ENCODE measurements at regions not wholly inside any gene's neighbourhood (a gene's known extent, or its start where the extent isn't known, plus 50 kb on each side); places are given as distances from the start of the nearest gene placed in this dataset.

GRCh38 chr10:53358536-53358935 lies 586.0 kb upstream of the MBL2 start:
- Histone ChIP-seq H3K9me3 (ENCODE audit: control insufficient read depth, low read depth, low read length) (no peaks in the 10 kb centered on the region), H4K5ac (ENCODE audit: insufficient read length, low read depth, low read length) (no peak overlapping the region), H3K27me3 (ENCODE audit: insufficient read depth, low read length) (no peaks in the 10 kb centered on the region), H3K56ac (ENCODE audit: insufficient read length, low read depth, low read length) (no peak overlapping the region), H4K20me1 (ENCODE audit: control insufficient read depth, insufficient read depth, insufficient read length) (no peaks in the 10 kb centered on the region), H4K8ac (replicated peaks; ENCODE audit: insufficient read length, low read depth, low read length) (no peak overlapping the region), H2BK120ac (ENCODE audit: low read depth, low read length, poor library complexity, severe bottlenecking) (no peak overlapping the region), H2BK12ac (ENCODE audit: insufficient read length, low read depth, low read length) (no peak overlapping the region), H3K23ac (ENCODE audit: insufficient read length, low read depth, low read length) (no peak overlapping the region), H3T11ph (ENCODE audit: low read length) (no peak overlapping the region), H3K4me1 (ENCODE audit: insufficient read depth, low read length) (peaks cover 9% of the 10 kb centered on the region), H2BK5ac (ENCODE audit: insufficient read length, low read length) (peak overlapping the region; percentile 93), H2BK15ac (ENCODE audit: low read depth, low read length) (no peak overlapping the region), H2AK5ac (ENCODE audit: insufficient read length, low read length) (no peak overlapping the region), H3K27ac (ENCODE audit: insufficient read length, low read depth, low read length) (peak overlapping the region; percentile 94), H3K4me2 (ENCODE audit: insufficient read depth, insufficient read length, low read length) (no peak overlapping the region), H3K23me2 (ENCODE audit: insufficient read length, low read depth, low read length, poor library complexity, severe bottlenecking) (no peaks in the 10 kb centered on the region), H3K79me2 (ENCODE audit: insufficient read depth, low read length) (no peaks in the 10 kb centered on the region), H2BK20ac (ENCODE audit: low read depth, low read length, poor library complexity, severe bottlenecking) (no peak overlapping the region), H3K14ac (ENCODE audit: insufficient read depth, low read length) (no peak overlapping the region; the same call in 1 of the 2 replicates), H3K9ac (ENCODE audit: extremely low read depth, insufficient read length, low read length) (no peak overlapping the region), H2AFZ (ENCODE audit: low read length) (no peak overlapping the region), H3K4ac (ENCODE audit: low read depth, low read length) (no peak overlapping the region), H4K91ac (ENCODE audit: insufficient read length, low read depth, low read length) (no peak overlapping the region), H3K79me1 (ENCODE audit: insufficient read depth, low read depth, low read length, poor library complexity, severe bottlenecking) (no peaks in the 10 kb centered on the region), H3K18ac (ENCODE audit: insufficient read length, low read depth, low read length) (no peak overlapping the region)
- H3K4me3 Mint-ChIP-seq, result peak overlapping the region in 1 of 2 experiments; percentile 45; a peak in 1 of 5 replicates
- no peak for TF ChIP-seq CTCF (conservative IDR thresholded peaks at IDR 0.05)
- H3K4me1 Mint-ChIP-seq, result peaks cover 28 to 35% of the 10 kb centered on the region in 2 experiments
- DNase-seq, result peak; percentile 43
- peaks cover 20 to 28% (median 22%) of the 10 kb centered on the region in 3 experiments for H3K36me3 Mint-ChIP-seq (ENCODE audit: insufficient read depth in 1 of 3, low read depth in 3 of 3)
- peak overlapping the region; percentile 88 to 99 (median 92) for H3K27ac Mint-ChIP-seq
- peaks cover 6 to 17% of the 10 kb centered on the region in 2 experiments; a peak in 4 of 5 replicates for H3K9me3 Mint-ChIP-seq
- WGBS (ENCODE audit: extremely low coverage, insufficient read length, low lambda C conversion rate), result no CpG with 5 or more reads among the region's 4 CpGs
- no peaks in the 10 kb centered on the region for H3K27me3 Mint-ChIP-seq (ENCODE audit: low read depth)
